HG03460 (cell line): ENCODE measurements at regions not wholly inside any gene's neighbourhood (a gene's known extent, or its start where the extent isn't known, plus 50 kb on each side); places are given as distances from the start of the nearest gene placed in this dataset.

ENCODE experiments used
- ATAC-seq: cut with Tn5 transposase; IDR thresholded peaks from one replicate; pipeline ENCODE4 v1.9.1; 2021; ENCODE audit not compliant: unreplicated experiment

DNA sequence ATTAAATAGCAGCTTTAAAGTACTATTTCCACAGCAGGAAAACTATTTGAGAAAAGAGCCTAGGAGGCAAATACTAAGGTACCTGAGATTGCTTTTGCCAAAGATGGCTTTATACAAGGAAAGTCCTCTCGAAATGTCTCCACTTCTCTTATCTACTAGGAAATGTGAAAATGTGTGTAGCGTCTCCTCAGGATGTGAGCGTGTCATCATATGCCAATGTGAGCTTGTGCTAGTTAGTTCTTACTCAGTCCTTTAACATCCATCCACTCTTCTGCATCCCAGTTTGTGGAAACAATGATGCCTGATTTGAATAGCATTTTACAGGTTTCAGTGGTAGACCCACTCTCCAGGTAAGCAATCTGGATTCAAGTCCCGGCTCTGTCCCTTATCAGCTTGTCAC lies 421.0 kb downstream of the DYNC2H1 start:
- ATAC-seq = no peak

DNA sequence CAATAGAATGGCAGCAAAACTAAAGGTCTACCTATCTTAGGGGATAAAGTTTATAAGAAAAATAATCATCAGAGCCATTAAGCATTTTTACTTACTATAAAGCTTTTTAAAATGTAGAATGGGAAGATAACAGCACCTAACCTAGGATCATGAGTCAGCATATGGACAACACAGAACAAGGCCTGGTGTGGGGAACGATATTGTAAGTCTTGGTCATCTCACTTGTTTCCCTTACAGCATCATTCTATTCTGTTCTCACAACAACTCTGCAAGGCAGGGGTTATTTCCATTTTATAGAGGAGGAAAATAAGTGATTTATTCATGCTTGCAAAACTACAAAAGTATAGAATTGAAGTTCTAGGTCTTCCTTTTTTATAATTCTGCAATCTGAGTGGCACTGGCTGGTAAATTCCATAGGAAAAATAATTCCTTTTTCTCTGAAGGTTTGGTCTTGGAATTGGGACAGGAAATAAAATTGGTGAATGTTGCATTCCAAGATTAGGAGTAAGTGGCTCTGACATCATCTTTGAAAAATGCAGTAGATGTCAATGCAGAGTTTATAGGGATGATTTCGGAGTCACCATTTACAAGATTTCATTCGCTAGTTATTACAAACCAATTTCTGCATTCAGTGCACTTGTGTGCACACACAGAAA lies 423.0 kb downstream of the DYNC2H1 start:
- no peak for ATAC-seq

DNA sequence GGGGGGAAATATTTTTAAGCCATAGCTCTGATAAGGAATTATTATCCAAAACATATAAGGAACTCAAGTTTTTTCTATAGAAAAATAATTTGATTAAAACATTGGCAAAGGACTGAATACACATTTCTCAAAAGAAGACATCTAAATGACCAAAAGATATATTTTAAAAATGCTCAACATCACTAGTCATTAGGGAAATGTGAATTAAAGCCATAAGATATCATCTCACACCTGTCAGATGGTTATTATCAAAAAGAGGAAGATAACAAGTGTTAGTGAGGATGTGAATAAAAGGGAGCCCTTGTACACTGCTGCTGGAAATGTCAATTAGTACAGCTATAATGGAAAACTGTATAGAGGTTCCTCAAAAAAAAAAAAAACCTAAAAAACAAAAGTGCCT lies 425.0 kb downstream of the DYNC2H1 start:
- no peak for ATAC-seq

DNA sequence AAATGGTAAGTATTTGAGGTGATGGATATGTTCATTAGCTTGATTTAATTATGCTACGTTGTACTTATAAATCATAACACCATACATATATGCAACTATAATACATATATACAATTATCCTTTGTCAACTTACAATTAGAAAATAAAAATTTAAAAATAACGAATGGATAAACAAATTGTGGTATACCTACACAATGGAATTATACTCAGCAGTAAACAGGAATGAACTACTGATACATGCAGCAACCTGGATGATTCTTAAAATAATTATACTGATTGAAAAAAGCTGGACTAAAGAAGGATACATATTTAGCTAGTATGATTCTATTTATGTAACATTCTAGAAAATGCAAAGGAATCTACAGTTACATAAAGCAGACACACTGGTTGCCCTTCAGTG lies 425.7 kb downstream of the DYNC2H1 start:
- no peak for ATAC-seq

DNA sequence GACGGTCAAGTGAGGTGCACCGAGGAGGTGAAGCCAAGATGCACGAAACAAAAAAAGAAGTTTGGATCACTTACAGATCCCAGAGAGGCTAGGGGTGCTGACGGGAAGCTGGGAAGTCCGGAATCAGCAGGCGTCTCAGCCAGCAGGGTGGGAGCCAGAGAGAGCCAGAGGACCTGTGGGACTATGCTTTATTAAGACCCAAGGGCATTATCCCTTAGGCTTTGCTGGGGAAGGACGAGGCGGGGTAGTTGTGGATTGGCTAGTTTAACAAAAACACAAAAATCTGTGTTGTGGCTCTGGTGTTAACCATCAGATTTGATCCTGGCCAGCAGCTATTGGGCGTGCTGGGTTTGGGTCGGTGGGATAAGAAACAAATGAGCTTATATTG lies 427.1 kb downstream of the DYNC2H1 start:
- ATAC-seq = no peak

DNA sequence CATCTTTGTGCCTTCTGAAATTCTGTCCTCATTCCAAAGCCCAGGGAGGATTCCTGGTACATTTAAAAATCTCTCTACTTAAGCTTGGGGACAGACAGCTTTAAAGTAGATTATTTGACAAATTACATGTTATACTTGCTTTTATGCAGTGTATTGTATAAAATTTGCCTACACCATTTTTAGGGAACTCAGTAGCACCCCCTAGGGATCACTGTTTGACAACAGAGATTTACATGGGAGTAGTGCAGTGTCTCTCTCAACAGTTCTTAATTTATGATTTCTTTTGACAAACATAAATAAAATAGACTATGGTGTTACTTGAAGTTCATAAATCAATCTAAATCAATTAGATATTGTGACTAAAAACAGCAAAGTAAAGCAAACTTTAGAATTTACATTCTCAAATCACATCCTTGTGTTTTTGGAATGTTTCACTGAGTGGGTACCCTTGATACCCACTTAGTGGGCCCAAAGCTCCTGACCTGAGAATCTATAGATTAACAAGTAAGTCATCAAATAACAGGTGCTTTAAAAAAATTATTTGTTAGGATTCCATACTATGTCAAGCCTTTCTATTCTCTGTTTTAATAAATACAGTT lies 428.8 kb downstream of the DYNC2H1 start:
- ATAC-seq = no peak

DNA sequence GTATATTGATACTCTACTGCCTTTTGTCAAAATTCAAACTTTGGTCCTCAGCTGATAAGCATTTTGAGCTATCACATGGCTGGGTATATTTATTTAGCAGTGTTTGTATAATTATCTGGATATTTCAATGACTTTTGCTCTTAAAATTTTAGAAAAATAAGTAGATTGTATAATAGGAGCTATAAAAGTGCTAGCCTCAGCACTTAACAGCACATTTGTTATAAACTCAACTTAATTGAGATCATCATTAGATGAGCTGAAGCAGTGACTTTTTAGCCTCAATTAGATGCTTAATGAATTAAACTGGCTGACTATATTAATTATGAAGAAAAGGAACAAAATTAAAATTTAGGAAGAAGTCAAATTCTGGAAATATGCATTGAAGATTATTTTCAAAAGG lies 429.9 kb downstream of the DYNC2H1 start:
- ATAC-seq = no peak

DNA sequence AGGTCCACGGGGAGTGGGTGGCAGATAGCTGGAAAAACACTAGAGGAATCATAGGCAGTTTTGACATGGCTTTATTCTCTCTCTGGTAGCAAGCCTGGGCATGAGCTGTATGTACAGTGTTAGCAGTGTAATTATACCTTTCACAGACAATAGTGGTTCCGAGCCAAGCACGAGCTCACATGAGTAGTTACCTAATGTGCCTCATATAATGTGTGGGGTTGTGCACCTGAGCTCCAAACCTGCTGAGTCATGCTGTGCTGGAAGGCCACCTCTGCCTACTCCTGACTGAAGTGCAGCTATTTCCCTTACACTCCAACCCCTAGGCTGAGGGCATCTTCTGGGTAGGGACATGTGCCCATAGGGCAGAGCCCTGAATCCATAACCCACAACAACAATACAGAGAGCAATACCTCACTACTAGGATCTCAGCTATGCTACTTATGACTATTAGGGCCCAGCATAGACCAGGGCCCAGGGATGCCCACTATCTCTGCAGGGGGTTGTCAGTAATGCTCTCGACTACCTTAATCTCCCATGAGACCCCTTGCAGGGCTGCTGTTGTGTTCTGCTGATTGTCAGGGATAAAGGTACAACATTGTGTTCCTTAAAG lies 432.1 kb downstream of the DYNC2H1 start:
- no peak for ATAC-seq

DNA sequence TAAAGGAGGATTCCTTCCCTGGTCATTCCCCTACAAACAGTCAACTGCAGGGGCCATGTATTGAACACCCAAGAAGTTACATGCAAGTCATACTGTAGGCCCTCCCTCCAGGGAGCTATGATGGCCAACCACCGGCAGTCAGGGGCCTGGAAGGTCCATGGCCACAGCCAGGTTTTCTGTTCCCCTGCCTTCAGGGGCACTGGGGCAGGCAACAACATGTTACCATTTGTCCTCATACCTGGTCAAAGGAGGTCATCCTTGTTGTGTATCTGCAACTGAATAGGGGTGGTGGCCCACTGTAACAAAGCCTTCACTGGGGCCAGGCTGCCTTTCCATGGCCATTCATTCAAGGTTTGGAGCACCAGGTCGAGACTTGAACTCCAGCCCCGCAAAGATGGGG lies 433.6 kb downstream of the DYNC2H1 start:
- ATAC-seq = no peak

DNA sequence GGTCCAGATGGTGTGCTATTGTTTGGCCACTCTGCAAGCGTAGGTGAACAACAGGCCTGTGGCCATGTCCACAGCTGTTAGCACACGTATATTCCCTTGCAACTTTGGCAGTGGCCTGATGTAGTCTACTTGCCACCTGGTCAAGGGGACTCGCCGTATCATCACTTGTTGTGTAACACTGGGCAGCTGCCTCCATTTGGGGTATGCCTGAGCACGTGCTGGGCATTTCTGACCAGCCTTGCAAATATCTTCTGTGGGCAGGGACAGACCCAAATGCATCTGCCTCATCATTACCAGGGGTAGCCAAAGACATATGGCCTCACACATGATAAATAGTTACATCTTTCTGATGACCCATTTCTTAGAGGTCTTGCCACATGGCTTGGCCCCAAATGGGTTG lies 434.2 kb downstream of the DYNC2H1 start:
- ATAC-seq = no peak

DNA sequence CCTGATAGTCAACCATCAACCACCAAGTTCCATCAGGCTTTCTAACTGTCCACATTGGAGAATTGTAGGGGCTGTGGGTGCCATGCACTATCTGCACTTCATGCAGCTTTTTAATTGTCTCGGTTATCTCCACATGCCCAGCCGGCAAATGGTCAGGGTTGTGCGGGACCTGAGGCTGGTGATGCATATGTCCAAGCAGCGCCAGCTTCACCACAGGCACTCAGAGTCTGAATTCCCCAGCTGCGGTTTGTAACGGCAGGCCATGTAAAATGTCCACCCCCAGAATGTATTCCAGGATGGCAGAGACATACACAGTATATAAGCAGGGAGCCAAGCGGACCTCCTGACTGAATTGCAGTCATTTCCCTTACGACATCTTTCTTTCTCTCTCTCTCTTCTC lies 435.6 kb downstream of the DYNC2H1 start:
- ATAC-seq = no peak

DNA sequence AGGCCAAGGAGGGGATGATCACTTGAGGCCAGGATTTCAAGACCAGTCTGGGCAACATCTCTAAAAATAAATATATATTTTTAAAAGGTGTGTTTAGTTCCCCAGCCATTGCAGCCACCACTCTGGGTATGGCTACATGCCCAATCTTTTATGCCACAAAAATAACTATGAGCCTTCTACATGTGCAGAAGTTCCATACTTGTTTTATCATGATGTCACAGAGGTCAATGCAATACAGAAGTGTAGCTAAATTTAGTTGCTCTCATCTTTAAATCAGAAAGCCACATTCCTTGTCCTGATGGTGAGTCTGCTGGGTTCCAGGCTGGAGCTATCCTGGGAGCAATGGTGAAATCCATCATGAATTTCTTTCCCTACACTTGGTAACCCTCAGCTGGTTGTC lies 436.3 kb downstream of the DYNC2H1 start:
- no peak for ATAC-seq

DNA sequence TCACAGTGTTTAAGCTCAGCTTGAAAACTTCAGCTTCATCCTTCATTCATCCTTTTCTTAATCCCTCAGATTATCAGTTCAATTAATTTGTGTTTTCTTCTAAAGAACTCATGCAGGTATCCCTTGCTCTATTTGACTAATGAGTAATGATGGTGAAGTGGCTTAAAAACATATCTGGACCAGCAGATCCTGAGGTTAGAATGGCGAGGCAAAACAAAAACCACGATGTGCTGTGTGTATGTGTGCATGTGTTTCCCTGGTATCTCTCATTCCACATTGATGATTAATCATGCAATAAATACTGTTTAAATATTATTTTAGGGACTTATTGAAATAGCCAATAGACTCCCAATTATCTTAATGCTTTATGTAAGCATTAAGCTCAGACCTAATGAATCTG lies 437.0 kb downstream of the DYNC2H1 start:
- no peak for ATAC-seq

DNA sequence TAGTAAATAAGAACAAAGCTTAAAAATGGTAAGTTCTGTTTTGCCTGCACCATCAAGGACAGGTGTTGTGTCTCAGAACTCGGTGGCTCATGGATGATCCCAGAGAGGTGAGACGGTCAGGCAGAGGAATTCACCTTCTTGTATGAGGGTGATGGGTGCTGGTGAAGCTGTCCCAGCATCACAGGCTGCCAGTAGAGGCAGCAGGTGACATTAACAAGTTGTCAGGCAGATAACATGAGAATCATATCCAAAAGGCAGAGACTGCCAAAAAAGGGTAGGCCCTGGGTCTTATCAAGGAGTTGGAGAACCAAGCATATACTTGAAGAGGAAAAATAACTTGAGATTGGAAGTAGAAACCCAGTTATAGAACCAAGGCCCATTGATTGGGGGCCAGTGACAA lies 437.8 kb downstream of the DYNC2H1 start:
- no peak for ATAC-seq

DNA sequence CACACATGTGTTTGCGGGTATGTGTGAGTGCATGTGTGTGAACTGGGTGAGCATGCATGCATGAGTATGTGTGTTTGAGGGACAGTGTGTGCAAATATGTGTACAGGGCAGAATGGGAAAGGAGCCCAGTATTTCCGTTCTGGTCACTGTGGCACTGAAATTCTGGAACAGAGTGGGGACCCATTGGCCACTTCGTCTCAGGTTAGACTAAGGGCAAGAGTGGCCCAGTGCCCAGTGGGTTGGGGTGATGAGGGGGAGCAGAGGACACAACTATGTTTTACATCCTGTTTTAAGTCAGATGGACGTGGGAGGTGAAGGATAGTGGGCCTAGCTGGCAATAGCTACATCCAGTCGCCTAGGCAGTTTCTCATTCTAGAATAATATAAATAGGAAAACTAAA lies 438.5 kb downstream of the DYNC2H1 start:
- no peak for ATAC-seq

DNA sequence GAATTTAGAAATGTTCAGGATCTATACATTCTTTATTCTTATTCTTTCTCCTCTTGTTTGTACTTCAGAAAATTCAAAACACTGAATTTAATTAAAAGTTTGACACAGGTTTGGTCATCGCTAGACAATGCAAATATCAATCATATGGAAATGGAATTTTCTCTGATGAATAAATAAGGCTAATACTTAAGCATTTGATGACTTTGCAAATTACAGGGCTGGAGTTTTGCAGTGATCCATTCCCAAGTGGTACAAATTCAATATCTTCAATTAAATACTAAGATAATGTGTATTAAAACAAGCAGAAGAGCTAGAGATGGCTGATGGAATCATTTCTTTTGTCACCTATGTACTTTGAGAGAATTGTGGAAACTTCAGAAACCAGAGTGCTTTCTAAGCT lies 439.6 kb downstream of the DYNC2H1 start:
- no peak for ATAC-seq

DNA sequence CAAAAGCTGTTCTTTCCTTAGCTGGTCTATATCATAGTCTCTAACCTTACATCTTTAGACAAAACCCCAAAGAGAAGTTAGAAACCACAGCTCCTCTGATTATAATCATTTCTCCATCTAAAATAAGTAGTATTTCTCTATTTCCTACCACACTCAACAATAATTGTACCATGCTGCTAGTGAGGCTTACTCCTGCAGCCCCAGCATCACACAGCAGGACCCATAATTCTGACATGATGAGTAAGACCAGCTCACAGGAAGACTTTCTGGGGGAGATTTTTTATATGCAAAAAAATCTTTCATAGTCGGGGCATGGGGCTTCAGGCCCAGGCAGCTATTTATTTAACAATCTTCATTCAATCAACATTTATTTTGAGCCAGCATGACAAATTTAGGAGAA lies 441.6 kb downstream of the DYNC2H1 start:
- ATAC-seq = no peak

DNA sequence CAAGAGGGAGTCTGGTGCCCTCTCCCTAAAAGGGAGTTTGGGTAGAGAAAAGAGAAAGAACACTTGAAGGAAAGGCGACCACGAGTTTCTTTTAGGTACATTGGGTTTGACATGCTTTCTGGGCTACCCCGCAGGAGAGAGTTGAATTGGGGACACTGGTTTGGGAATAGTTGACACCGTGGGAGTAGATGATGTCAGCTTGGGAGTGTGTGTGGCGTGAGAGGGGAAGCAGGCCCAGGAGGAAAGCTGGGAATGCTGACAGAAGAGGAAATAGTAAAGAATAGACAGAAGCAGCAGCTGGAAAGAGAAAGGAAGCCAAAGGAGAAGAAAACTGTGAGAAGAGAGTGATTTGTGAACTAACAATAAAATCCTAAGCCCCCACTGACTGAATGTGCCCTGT lies 442.9 kb downstream of the DYNC2H1 start:
- ATAC-seq = no peak

DNA sequence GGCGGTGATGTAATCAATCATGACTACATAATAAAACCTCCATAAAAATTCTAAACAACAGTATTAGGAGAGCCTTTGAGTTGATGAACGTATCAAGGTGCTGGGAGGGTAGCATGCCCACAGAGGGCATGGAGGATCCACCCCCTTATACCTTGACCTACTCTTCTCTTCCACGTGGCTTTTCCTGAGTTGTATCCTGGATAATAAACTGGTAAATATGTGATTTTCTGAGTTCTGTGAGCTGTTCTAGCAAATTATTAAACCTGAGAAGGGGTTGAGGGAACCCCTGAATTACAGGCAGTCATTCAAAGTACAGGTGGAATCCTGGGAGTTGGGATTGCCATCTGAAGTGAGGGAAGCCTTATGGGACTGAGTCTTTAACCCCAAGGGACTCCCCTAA lies 446.9 kb downstream of the DYNC2H1 start:
- ATAC-seq = no peak

DNA sequence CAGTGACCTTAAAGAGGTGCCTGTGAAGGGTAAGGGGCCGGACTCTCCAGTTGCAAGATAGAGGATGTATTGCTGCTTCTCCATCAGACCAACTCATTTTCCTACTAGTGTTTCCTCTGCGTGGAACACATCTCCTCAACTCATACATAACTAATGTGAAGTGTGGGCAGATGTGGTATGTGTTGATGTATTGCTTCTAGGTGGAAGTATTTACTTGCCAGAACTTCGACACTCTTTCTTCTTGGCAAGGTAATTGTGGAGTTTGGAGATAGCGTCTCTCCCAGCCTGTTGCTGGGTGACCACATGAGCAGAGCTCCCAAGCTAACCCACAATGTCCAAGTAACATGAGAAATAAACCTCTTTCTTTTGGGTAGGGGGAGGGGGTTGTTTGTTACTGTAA lies 456.9 kb downstream of the DYNC2H1 start:
- ATAC-seq = no peak

DNA sequence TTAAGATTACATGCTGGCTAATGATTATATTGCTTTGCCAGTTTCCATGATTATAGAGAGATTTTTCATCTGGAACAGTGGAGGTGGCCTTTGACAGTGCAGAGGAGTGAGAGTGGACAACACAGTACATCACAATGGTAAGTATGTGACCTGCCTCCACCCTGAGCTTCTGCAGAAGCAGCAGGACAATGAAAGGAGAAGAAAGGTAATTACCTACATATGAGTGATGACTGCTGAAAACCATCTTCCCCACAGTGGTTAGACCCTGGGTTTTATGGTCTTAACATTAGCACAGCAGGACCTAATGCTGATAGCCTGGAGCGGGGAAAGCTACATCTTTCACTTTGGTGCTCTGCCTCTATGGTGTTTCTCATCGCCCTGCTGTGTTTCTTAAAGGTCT lies 454.7 kb upstream of the DDI1 start:
- no peak for ATAC-seq

DNA sequence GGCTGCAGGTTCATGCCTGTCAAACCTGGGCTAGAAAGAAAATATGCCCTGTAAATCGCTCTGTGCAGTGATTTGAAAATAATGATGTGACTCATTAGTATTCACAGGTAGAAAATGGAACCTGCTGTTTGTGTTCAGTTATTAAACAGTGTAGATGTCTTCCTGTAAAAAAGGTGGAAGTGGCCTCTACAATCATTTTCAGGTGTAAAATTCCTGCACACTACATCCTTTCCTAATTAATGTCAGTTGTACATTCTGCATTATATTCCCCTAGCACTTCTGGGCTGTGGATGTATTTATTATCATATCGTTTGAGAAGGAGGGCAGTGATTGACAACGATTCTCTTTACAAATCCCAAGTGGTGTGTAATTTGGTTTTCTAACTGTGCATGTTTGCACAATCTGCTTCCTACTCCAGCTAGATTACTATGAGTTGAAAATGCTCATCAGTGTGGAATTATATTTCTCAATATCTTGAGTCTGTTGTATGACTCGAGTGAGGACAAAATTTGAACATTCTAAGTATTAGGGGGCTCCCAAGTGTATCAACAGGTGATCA lies 454.0 kb upstream of the DDI1 start:
- no peak for ATAC-seq

DNA sequence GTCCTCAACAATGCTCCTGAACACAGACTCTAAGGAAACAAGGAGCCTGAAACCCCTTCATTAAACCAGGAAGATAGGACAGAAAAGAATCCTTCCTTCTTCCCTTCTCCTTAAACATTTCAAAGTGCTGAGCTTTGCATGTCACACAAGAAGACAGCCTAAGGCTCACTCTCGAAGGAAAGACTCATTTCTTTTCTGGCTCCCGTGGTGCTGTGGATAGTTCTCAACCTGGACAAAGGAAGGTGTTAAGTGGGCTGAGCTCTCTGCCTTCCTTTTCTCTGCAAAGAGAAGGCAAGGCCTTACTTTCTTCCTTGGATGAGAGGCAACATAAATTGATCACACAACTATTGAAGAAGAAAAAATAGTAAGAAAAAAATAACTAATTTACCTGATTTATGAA lies 452.4 kb upstream of the DDI1 start:
- no peak for ATAC-seq
